Sciatic nerve (tissue), 2 donors: ENCODE measurements at regions not wholly inside any gene's neighbourhood (a gene's known extent, or its start where the extent isn't known, plus 50 kb on each side); places are given as distances from the start of the nearest gene placed in this dataset.

Source experiments
- ATAC-seq: fragments of 200-7000 bp; cut with Tn5 transposase; one replicate; pipeline ENCODE4 v1.9.1; 2020; ENCODE audit warnings: mild to moderate bottlenecking, moderate library complexity
- DNase-seq: peaks from one replicate; pipeline ENCODE4 v3.0.0-alpha.2; 2020; ENCODE audit warnings: low spot score
- intact Hi-C: fragments of 100-400 bp; cut with DNase I; formaldehyde crosslinking; loops from one replicate; pipeline ENCODE4 v1.14.2; 2022
- donor health status: DM: no; HTN: no; CAD: no.
- donor health status: DM: no; HTN: no; CAD: no.

DNA sequence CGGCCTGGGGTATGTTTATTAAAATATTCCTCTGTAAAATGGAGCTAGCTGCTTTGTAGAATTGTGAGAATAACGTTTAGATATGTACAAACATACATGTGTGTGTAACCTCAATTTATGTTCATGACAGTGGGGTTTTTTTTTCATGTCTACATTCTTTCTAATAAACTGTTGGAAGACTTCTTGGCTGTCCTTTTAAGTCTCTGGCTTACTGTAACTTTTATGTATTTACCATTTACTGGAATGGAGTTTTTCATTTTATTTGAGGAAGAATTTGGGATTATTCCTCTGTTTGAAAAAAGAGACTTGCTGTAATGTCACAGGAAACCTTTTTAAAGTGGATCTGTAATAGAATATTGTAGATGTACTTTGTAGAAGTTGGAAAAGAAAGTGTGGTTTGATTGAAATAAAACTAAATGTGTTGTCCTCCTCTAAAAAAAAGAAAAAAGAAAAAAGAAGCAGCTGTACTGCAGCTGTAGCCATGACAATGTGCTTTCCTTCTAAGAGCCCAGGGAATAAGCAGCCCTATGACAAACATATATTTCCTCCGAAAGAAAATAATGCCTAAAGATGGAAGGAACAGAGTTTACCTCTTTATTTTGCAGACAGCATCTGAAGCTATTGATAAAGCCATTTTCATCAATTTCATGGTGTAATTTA lies 71.2 kb upstream of the FREM1 start:
- ATAC-seq (no peak), DNase-seq (no peak)
- intact Hi-C loops: no loop called here

DNA sequence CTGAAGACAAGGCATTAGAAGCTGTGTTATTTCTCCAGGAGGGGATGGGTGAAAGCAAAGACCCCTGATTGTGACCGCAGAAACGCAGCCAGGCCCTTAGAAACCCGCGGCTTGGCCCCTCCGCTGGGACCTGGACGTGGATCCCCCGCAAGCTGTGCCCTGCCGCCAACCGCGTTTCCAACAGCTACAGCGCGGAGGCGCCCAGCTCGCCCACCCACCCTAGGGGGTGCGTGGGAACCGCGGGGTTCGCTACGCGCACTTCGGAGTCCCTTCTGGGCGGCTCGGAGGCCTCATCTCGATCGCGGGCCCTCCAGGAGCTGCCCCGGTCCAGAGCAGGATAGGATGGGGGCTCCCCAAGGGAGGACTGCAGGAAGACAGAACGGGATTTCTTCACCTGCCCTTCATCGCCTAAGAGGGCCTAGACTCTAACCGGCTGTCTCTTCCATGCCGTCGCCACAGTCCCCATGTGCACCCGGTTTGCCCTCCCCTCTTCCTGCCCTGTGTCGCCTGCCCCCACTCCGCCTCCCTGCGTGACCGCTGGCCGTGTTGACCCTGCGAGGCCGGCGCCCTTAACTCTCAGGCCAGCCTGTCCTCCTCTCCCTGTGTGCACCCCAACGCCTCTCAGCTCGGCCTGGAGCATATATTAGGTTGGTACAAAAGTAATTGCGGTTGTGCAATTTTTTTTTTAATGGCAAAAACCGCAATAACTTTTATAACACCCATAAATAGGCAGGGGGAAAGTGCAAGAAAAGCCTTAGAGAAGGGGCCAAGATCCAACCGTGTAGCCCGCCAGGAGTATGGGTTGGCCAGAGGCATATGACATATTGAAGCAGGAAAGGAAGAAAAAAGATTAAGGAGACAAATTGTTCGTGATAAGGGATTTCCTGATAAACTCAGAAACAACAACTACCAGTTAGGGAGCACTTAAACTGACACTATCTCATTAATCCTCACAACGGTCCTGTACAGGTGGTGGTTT lies 68.1 kb upstream of the FREM1 start:
- intact Hi-C loops: no loop called here
- ATAC-seq (peak; percentile 44), DNase-seq (no peak)

DNA sequence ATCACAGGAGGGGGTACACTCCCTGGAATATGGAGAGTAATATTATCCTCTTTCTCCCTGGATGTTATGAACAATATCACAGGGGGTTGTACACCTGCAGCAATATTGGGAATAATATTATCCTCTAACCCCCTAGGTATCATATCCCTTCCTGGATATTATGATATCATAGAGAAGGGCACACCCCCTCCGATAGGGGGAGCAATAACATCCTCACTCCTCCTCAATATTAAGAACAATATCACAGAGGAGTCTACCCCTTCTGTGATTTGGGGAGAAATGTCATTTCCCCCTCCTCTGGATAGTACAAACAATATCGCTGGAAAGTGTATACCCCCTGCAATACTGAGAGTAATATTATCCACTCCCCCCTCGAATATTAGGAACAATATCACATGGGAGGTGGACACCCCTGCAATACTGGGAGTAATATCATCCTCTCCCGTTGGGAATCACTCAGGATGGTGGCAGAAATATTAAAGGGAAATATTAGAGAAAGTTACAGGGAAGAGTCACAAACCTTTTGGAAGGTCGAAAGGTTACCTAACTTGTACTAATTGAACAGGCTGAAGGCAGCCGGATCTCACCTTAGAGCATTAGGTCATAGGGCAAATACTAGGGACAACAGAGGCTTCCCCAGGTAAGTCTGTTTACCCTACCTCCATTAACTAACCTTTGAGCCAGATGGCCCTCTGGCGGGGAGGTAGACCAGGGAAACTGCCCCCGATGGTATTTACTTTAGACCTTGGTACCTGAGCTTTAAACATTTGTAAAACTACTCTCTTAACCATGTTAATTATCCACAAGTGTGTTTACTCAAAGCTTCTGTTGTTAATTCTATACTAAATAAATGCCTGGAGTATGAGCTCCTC lies 57.5 kb upstream of the FREM1 start:
- intact Hi-C loops: no loop called here
- no peak for ATAC-seq
- DNase-seq: no peak

DNA sequence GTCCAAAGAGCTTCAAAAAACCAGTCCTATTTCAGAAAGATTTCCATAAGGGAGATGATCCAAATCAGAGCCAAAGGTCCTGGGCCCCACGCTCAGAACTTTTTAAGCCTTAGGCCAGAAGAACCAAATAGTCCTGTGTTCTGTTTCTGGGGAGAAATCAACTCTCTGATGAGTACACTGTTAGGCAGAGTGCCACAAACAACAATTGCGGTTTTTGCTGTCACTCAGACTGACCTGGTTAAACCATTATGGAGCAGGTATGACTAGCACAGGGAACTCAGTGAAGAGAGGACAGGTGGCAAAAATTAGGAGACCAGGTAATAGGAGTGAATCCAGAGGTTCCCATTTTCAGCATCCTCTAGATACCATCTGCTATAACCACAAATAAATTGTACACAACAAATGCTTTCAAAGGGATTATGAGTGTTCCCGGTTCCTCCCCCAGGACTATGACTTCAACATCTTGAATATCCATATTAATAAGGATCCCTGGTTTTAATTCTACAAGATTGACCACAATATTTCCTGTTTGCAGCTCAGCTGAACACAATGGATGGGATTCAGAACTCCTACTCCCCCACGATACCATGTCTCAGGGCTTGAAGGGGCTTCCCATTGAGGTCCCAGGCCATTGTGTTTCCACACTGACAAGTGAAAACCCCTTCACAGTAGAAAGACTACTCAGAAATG lies 52.1 kb upstream of the FREM1 start:
- DNase-seq (no peak), ATAC-seq (peak; percentile 85)
- intact Hi-C loops: no loop called here

DNA sequence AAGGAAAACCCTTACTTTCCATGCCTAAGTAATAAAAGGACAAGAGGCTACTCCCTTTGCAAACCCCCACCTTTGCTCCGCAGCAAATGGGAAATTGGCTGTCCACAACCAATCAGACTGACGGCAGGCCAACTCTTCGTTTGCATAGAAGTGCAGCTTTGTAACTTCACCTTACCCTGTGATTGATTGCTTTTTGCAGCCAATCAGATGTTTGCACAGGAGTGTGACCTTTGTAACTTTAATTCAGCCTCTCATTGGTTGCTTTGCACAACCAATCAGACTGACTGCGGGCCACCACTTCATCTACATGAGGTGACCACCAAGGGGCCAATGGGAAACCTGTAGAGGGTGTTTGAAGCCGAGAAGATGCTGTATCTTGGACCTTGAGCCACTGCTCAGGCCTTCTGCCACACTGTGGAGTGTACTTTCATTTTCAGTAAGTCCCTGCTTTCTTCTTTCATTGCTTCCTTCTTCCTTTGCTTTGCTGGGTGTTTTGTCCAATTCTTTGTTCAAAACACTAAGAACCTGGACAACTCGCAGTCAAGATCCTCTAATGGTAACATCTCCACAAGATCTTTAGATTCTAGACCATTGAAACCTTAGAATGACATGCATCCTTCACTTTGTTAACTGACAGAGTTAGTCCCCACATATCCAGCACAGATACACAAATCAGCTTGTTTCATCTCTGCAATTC lies 51.3 kb upstream of the FREM1 start:
- peak; percentile 33 for ATAC-seq
- intact Hi-C loops: no loop called here
- no peak for DNase-seq

DNA sequence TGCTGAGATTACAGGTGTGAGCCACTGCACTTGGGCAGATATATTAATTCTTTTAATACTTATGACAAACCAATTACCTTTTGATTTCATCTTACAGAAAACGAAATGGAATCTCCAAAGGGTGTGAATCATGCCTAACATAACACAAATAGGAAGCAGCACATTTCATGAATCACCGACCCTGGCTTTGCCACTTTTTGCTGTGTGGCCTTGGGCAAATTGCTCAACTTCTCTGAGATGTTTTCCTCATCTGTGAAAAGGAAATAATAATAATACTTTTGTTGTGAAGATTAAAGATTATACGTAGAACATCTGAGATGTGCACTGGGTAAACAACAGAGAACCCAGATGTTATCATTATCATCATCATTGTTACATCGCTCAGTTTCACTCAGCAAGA lies 50.7 kb upstream of the FREM1 start:
- intact Hi-C loops: no loop called here
- ATAC-seq: no peak
- no peak for DNase-seq
